ENCODE measurements at regions not wholly inside any gene's neighbourhood (a gene's known extent, or its start where the extent isn't known, plus 50 kb on each side); places are given as distances from the start of the nearest gene placed in this dataset.

DNA sequence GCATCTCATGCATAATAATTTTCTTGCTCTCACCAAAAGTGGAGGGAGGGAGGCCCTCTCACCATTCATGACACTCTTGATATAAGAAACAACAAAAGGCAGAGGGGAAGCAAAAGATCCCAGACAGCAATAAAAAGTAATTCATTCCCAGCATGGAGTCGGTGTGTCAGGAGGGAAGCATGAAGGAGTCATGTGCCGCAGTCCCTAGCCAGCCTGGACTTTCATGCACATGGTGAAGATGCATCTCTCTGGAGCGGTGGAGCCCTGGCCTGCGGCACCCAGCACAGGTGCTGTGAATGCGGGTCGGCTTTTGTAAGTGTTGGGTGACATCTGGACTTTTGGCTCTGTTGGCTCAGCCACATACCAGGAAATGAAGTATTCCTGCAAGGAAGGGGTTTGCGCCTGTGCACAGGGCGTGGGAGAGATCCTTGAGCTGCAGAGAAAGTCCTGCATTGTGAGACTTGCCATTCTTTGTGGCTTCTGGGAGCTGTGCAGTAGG lies 119.4 kb downstream of the COPS8 start:
- intact Hi-C loops (cut with micrococcal nuclease) (no loop called here), in situ Hi-C loops (cut with MboI) (no loop called here)
- no peak for FAIRE-seq
- BruUV-seq (replicated peaks), result no TSS peak
- no peak for TF ChIP-seq NR2C2 (CRISPR knock-in tag; IDR thresholded peaks at IDR 0.05)
- no peak for TF ChIP-seq NR2C2 (tag; IDR thresholded peaks at IDR 0.05)
- TF ChIP-seq CTCF (IDR thresholded peaks at IDR 0.05 in 2 of 3, conservative IDR thresholded peaks at IDR 0.05 in 1 of 3; ENCODE audit: insufficient read depth in 2 of 3, low read depth in 1 of 3, low read length in 3 of 3), result no peak
- TF ChIP-seq USF2 (CRISPR knock-in tag; IDR thresholded peaks at IDR 0.05), result no peak
- Histone ChIP-seq H3K4me1 (replicated peaks in 1 of 2; ENCODE audit: control insufficient read depth in 2 of 2, insufficient read depth in 2 of 2, low read length in 2 of 2) (peaks cover 11 to 15% of the 10 kb centered on the region in 2 experiments; a peak in 3 of 5 replicates), H3K9ac (ENCODE audit: insufficient read depth in 1 of 2, low read depth in 2 of 2, low read length in 2 of 2) (no peak overlapping the region), H2AFZ (ENCODE audit: low read depth, low read length) (no peak overlapping the region), H3K4me3 (no peak overlapping the region), H3K27me3 (ENCODE audit: control insufficient read depth in 2 of 2, insufficient read depth in 2 of 2, low read length in 2 of 2) (peaks cover 0 to 27% of the 10 kb centered on the region in 2 experiments; a peak in 2 of 5 replicates), H3K27ac (ENCODE audit: extremely low read depth, low read depth, low read length) (no peak overlapping the region), H4K20me1 (replicated peaks; ENCODE audit: control insufficient read depth, insufficient read depth, low read length) (no peaks in the 10 kb centered on the region), H3K79me2 (ENCODE audit: control insufficient read depth, insufficient read depth, low read length) (no peaks in the 10 kb centered on the region), H3K9me3 (replicated peaks; ENCODE audit: control insufficient read depth, insufficient read depth, low read depth, low read length) (no peaks in the 10 kb centered on the region), H3K36me3 (ENCODE audit: control insufficient read depth, insufficient read depth, low read length) (no peaks in the 10 kb centered on the region), H3K9me1 (ENCODE audit: control insufficient read depth, insufficient read depth, low read length) (no peaks in the 10 kb centered on the region), H3K4me2 (ENCODE audit: insufficient read depth, low read length) (no peak overlapping the region)
- DNase-seq (ENCODE audit: extremely low read depth in 1 of 4, low spot score in 3 of 4), result no peak
- ChIA-PET POLR2A (no interaction called here), CTCF (ENCODE audit: low intra/inter-chr PET ratio) (no interaction called here)
- ATAC-seq, result no peak
- WGBS (ENCODE audit: insufficient coverage, low coverage, missing lambda C conversion rate), result 7% methylated on average over 8 of the region's 8 CpGs
